H1 (cell line): ENCODE measurements at regions not wholly inside any gene's neighbourhood (a gene's known extent, or its start where the extent isn't known, plus 50 kb on each side); places are given as distances from the start of the nearest gene placed in this dataset.

Source experiments
- HDAC2 ChIP-seq, 2 experiments: fragments of 300-600 bp in 1 of 2; sonication (generic) in 1 of 2; IDR thresholded peaks; 2 replicates each; pipeline ENCODE4 v1.6.1; 2011 to 2012; ENCODE audit warnings: low read depth in 2 of 2, low read length in 2 of 2, mild to moderate bottlenecking in 2 of 2, moderate library complexity in 2 of 2, borderline replicate concordance in 1 of 2, inconsistent platforms in 1 of 2
- PHF8 ChIP-seq: fragments of 200-600 bp; sonication (generic); conservative IDR thresholded peaks from 2 replicates; pipeline ENCODE4 v1.7.1; 2012; ENCODE audit warnings: low read depth, mild to moderate bottlenecking, inconsistent platforms, low read length, moderate library complexity
- TAF7 ChIP-seq: optimal IDR thresholded peaks from 2 replicates; pipeline ENCODE3; 2011; ENCODE audit warnings: low read depth, mild to moderate bottlenecking, inconsistent platforms, low read length, moderate library complexity, borderline replicate concordance

GRCh38 chrX:16465081-16465876, 184.7 kb upstream of the S100G start (continued):
- no peak for TF ChIP-seq TAF7
- no peak for TF ChIP-seq PHF8
- no peak for TF ChIP-seq HDAC2 (IDR thresholded peaks at IDR 0.05; ENCODE audit: borderline replicate concordance in 1 of 2, low read depth in 2 of 2, low read length in 2 of 2)
